Thoracic aorta (tissue), 2 donors: ENCODE measurements at regions not wholly inside any gene's neighbourhood (a gene's known extent, or its start where the extent isn't known, plus 50 kb on each side); places are given as distances from the start of the nearest gene placed in this dataset.
"Not testable (repeated sequence)": the region's sequence is repeated elsewhere in the genome, so short reads cannot be mapped to it uniquely, and the experiment has no call there.

Experiments used
- ATAC-seq: fragments of 150-250 bp; one replicate; pipeline ENCODE4 v1.8.0; 2017; ENCODE audit warnings: low read depth; ENCODE audit not compliant: insufficient number of reproducible peaks, low FRiP score
- DNase-seq: peaks from one replicate; pipeline ENCODE4 v3.0.0-alpha.2; 2020; ENCODE audit warnings: low spot score
- H3K27ac ChIP-seq, 2 donors: fragments of 200-600 bp; sonication (generic); 1 replicate in 1 of 2; 2 replicates in 1 of 2; pipeline ENCODE4 v1.5.1; 2016; ENCODE audit warnings: mild to moderate bottlenecking in 2 of 2, moderate library complexity in 2 of 2
- H3K27me3 ChIP-seq: fragments of 200-600 bp; sonication (generic); replicated peaks from 2 replicates; pipeline ENCODE4 v1.6.0; 2016; ENCODE audit warnings: mild to moderate bottlenecking; ENCODE audit not compliant: insufficient read depth
- H3K36me3 ChIP-seq: fragments of 200-600 bp; sonication (generic); one replicate; pipeline ENCODE4 v1.5.1; 2016
- H3K4me1 ChIP-seq, 2 donors: fragments of 200-600 bp; sonication (generic); 1 replicate in 1 of 2; 2 replicates in 1 of 2; pipeline versions ENCODE4 v1.5.1 to v1.6.0; 2016; ENCODE audit warnings: low read depth in 2 of 2, mild to moderate bottlenecking in 1 of 2; ENCODE audit not compliant: control insufficient read depth in 1 of 2
- H3K4me3 ChIP-seq: fragments of 200-600 bp; sonication (generic); 2 replicates; pipeline ENCODE4 v1.5.1; 2016; ENCODE audit warnings: mild to moderate bottlenecking
- H3K9me3 ChIP-seq: fragments of 200-600 bp; sonication (generic); 2 replicates; pipeline ENCODE4 v1.5.1; 2016
- CTCF ChIP-seq: fragments of 200-600 bp; sonication (generic); IDR thresholded peaks from one replicate; pipeline ENCODE4 v1.5.1; 2019; ENCODE audit warnings: antibody characterized with exemption

GRCh38 chr11:23205156-23205871 lies 345.0 kb upstream of the CCDC179 start:
- ATAC-seq: no peak
- no peak for TF ChIP-seq CTCF
- H3K4me3 ChIP-seq: no peak overlapping the region
- H3K27ac ChIP-seq: no peak overlapping the region
- no peaks in the 10 kb centered on the region for H3K36me3 ChIP-seq
- no peaks in the 10 kb centered on the region for H3K9me3 ChIP-seq
- no peaks in the 10 kb centered on the region for H3K4me1 ChIP-seq
- DNase-seq: no peak
- no peaks in the 10 kb centered on the region for H3K27me3 ChIP-seq

GRCh38 chr11:23206741-23207336 lies 346.6 kb upstream of the CCDC179 start:
- H3K9me3 ChIP-seq: no peaks in the 10 kb centered on the region
- H3K27me3 ChIP-seq: no peaks in the 10 kb centered on the region
- TF ChIP-seq CTCF: no peak
- no peak overlapping the region for H3K27ac ChIP-seq
- H3K4me1 ChIP-seq: no peaks in the 10 kb centered on the region
- DNase-seq: no peak
- ATAC-seq: no peak
- H3K36me3 ChIP-seq: no peaks in the 10 kb centered on the region
- H3K4me3 ChIP-seq: no peak overlapping the region

GRCh38 chr11:23211221-23211620 lies 350.9 kb upstream of the CCDC179 start:
- no peak overlapping the region for H3K4me3 ChIP-seq
- H3K27ac ChIP-seq: no peak overlapping the region
- DNase-seq: no peak
- no peak for TF ChIP-seq CTCF
- H3K27me3 ChIP-seq: no peaks in the 10 kb centered on the region
- no peaks in the 10 kb centered on the region for H3K4me1 ChIP-seq
- H3K36me3 ChIP-seq: no peaks in the 10 kb centered on the region
- ATAC-seq: no peak
- no peaks in the 10 kb centered on the region for H3K9me3 ChIP-seq

GRCh38 chr11:23212807-23213206 lies 352.5 kb upstream of the CCDC179 start:
- no peak for TF ChIP-seq CTCF
- ATAC-seq (no peak), DNase-seq (no peak)
- Histone ChIP-seq H3K4me1 (no peaks in the 10 kb centered on the region), H3K9me3 (no peaks in the 10 kb centered on the region), H3K27ac (no peak overlapping the region), H3K36me3 (no peaks in the 10 kb centered on the region), H3K4me3 (no peak overlapping the region), H3K27me3 (no peaks in the 10 kb centered on the region)

- no peaks in the 10 kb centered on the region for H3K36me3 ChIP-seq
- H3K27ac ChIP-seq: no peak overlapping the region
- no peaks in the 10 kb centered on the region for H3K9me3 ChIP-seq
- H3K27me3 ChIP-seq: no peaks in the 10 kb centered on the region
- TF ChIP-seq CTCF: no peak
- no peak for ATAC-seq
- H3K4me1 ChIP-seq: no peaks in the 10 kb centered on the region
- DNase-seq: no peak
- H3K4me3 ChIP-seq: no peak overlapping the region
Measured at GRCh38 chr11:23217072-23217471, 356.8 kb upstream of the CCDC179 start.

GRCh38 chr11:23220086-23220485 lies 359.8 kb upstream of the CCDC179 start:
- ATAC-seq, H3K4me3 ChIP-seq, DNase-seq, H3K4me1 ChIP-seq, H3K36me3 ChIP-seq, H3K27me3 ChIP-seq, H3K27ac ChIP-seq, H3K9me3 ChIP-seq: not testable (repeated sequence)
